Activated CD4-positive, alpha-beta T cell treated with anti-CD3 and anti-CD28 coated beads for 48 hours (primary cell): ENCODE measurements at regions not wholly inside any gene's neighbourhood (a gene's known extent, or its start where the extent isn't known, plus 50 kb on each side); places are given as distances from the start of the nearest gene placed in this dataset.
"Not testable (repeated sequence)": the region's sequence is repeated elsewhere in the genome, so short reads cannot be mapped to it uniquely, and the experiment has no call there.

Experiments used
- DNase-seq: peaks from one replicate; pipeline ENCODE4 v3.0.0-alpha.2; 2020

- no peak for DNase-seq
Measured at GRCh38 chr2:122022531-122022930, 267.1 kb downstream of the TSN start.

- no peak for DNase-seq
Measured at GRCh38 chr2:122023059-122023864, 267.8 kb downstream of the TSN start.

- no peak for DNase-seq
Measured at GRCh38 chr2:122027510-122028217, 272.2 kb downstream of the TSN start.

GRCh38 chr2:122028371-122029100 is 273.1 kb downstream of the TSN start:
- DNase-seq = no peak

- no peak for DNase-seq
Measured at GRCh38 chr2:122029456-122029855, 274.0 kb downstream of the TSN start.

- DNase-seq = no peak
Measured at GRCh38 chr2:122029945-122030344, 274.5 kb downstream of the TSN start.

GRCh38 chr2:122031544-122032263 is 276.3 kb downstream of the TSN start:
- DNase-seq = no peak

GRCh38 chr2:122032264-122032645 is 276.8 kb downstream of the TSN start:
- DNase-seq = no peak

GRCh38 chr2:122033778-122034177 is 278.3 kb downstream of the TSN start:
- DNase-seq = no peak

- DNase-seq = no peak
Measured at GRCh38 chr2:122034344-122034743, 278.9 kb downstream of the TSN start.

- no peak for DNase-seq
Measured at GRCh38 chr2:122034777-122035176, 279.3 kb downstream of the TSN start.

- DNase-seq = not testable (repeated sequence)
Measured at GRCh38 chr2:122038816-122039215, 283.4 kb downstream of the TSN start.

- no peak for DNase-seq
Measured at GRCh38 chr2:122041455-122041854, 286.0 kb downstream of the TSN start.

- not testable (repeated sequence) for DNase-seq
Measured at GRCh38 chr2:122051659-122052058, 296.2 kb downstream of the TSN start.

GRCh38 chr2:122055521-122055931 is 300.1 kb downstream of the TSN start:
- no peak for DNase-seq

- DNase-seq = no peak
Measured at GRCh38 chr2:122056853-122057252, 301.4 kb downstream of the TSN start.

GRCh38 chr2:122061206-122061605 is 305.8 kb downstream of the TSN start:
- DNase-seq = no peak

GRCh38 chr2:122061831-122062230 is 306.4 kb downstream of the TSN start:
- DNase-seq = no peak

GRCh38 chr2:122062506-122062905 is 307.1 kb downstream of the TSN start:
- no peak for DNase-seq

- no peak for DNase-seq
Measured at GRCh38 chr2:122063716-122064115, 308.3 kb downstream of the TSN start.

GRCh38 chr2:122070241-122070731 is 314.8 kb downstream of the TSN start:
- no peak for DNase-seq

GRCh38 chr2:122072666-122073065 is 317.2 kb downstream of the TSN start:
- no peak for DNase-seq

- DNase-seq = no peak
Measured at GRCh38 chr2:122074201-122074600, 318.8 kb downstream of the TSN start.
